Spleen (tissue), 11 donors: ENCODE measurements at regions not wholly inside any gene's neighbourhood (a gene's known extent, or its start where the extent isn't known, plus 50 kb on each side); places are given as distances from the start of the nearest gene placed in this dataset.

Experiments
- DNase-seq: peaks from one replicate; pipeline ENCODE4 v3.0.0-alpha.2; 2020
- H3K27ac ChIP-seq, 8 donors: fragments of 200-600 bp; sonication (generic) in 7 of 8; 1 replicate in 4 of 8; 2 replicates in 4 of 8; pipeline versions ENCODE4 v1.5.0 to v1.8.0; 2016 to 2021; ENCODE audit warnings: inconsistent platforms in 4 of 8, mild to moderate bottlenecking in 4 of 8, moderate library complexity in 1 of 8
- H3K27me3 ChIP-seq, 7 donors: fragments of 200-600 bp; sonication (generic) in 6 of 7; replicated peaks in 1 of 7; 1 replicate in 4 of 7; 2 replicates in 3 of 7; pipeline versions ENCODE4 v1.5.0 to v1.8.0; 2016 to 2021; ENCODE audit warnings: inconsistent platforms in 3 of 7, mild to moderate bottlenecking in 1 of 7
- H3K36me3 ChIP-seq, 6 donors: fragments of 200-600 bp; sonication (generic) in 5 of 6; 1 replicate in 4 of 6; 2 replicates in 2 of 6; pipeline versions ENCODE4 v1.5.0 to v1.8.0; 2016 to 2021; ENCODE audit warnings: inconsistent platforms in 2 of 6
- H3K4me1 ChIP-seq, 6 donors: fragments of 200-600 bp; sonication (generic) in 5 of 6; 1 replicate in 3 of 6; 2 replicates in 3 of 6; pipeline versions ENCODE4 v1.5.0 to v1.8.0; 2016 to 2021; ENCODE audit warnings: inconsistent platforms in 3 of 6
- H3K4me3 ChIP-seq, 8 donors: fragments of 200-600 bp; sonication (generic) in 7 of 8; 1 replicate in 4 of 8; 2 replicates in 4 of 8; pipeline versions ENCODE4 v1.5.0 to v1.8.0; 2016 to 2021; ENCODE audit warnings: inconsistent platforms in 4 of 8, mild to moderate bottlenecking in 4 of 8, moderate library complexity in 2 of 8
- H3K9me3 ChIP-seq, 8 donors: fragments of 200-600 bp; sonication (generic) in 7 of 8; 1 replicate in 4 of 8; 2 replicates in 4 of 8; pipeline versions ENCODE4 v1.5.0 to v1.8.0; 2016 to 2021; ENCODE audit warnings: inconsistent platforms in 4 of 8
- POLR2A ChIP-seq, 3 donors: fragments of 450-650 bp; IDR thresholded peaks; one replicate each; pipeline ENCODE4 v1.5.1; 2017; ENCODE audit warnings: antibody characterized with exemption in 3 of 3, mild to moderate bottlenecking in 1 of 3
- POLR2AphosphoS5 ChIP-seq, 3 donors: sonication (generic); formaldehyde crosslinking; IDR thresholded peaks; one replicate each; pipeline ENCODE4 v1.5.1; 2017; ENCODE audit warnings: antibody characterized with exemption in 3 of 3
- WGBS, 5 donors: extraction: QIAGEN DNeasy Blood & Tissue Kit in 3 of 5; methylation state at CpG; one replicate each; pipeline versions ENCODE4 v1.1.5 to v1.1.7; 2013 to 2018; 5-methylcytosine and 5-hydroxymethylcytosine counted together
- intact Hi-C: fragments of 100-400 bp; cut with DNase I; formaldehyde crosslinking; loops from one replicate; pipeline ENCODE4 v1.15.0; 2023; ENCODE audit warnings: low total_unique reads
- TF ChIP-seq, protein P1 (sequence below), 11 experiments: fragments of 200-600 bp in 7 of 11; fragments of 450-650 bp in 4 of 11; sonication (generic) in 4 of 11; IDR thresholded peaks in 8 of 11; conservative IDR thresholded peaks in 3 of 11; 1 replicate in 7 of 11; 2 replicates in 4 of 11; pipeline versions ENCODE4 v1.4.0 to v1.8.0; 2016 to 2021; ENCODE audit warnings: antibody characterized with exemption in 11 of 11, inconsistent platforms in 4 of 11, mild to moderate bottlenecking in 1 of 11
- donor health status: healthy with polysubstance abuse.
- donor health status: DM: no; HTN: no; CAD: no; lungs with moderate emphysema.
- donor health status: DM: no; HTN: no; CAD: no.
- donor health status: Bipolar disorder and iron deficiency.
- donor health status: healthy.
- donor health status: DM: no; HTN: no; CAD: no.
- donor health status: DM: yes; HTN: yes; CAD: no.

DNA sequence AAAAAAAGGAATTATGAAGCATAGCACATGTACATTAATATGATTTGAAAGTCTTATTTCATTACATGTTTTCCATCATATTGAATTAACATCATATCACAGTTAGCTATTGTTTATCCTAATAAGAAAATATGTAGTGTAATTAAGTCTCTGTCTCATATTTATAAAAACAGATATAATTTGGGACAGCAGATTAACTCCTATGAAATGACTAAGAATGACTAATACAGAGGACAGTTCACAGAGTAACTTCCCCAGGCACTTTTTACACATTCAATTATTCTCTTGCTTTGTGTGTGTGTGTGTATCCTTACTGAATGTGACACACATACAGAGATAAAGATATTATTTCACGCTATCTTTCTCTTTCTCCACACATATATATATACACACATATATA, 2400.9 kb upstream of the C9orf72 start:
- H3K4me3 ChIP-seq = no peak overlapping the region
- intact Hi-C loops = no loop called here
- peaks cover 0 to 8% (median 0%) of the 10 kb centered on the region in 8 donors for H3K9me3 ChIP-seq
- no peaks in the 10 kb centered on the region for H3K4me1 ChIP-seq
- TF ChIP-seq POLR2AphosphoS5 (IDR thresholded peaks at IDR 0.05) = no peak
- TF ChIP-seq, protein P1, sequence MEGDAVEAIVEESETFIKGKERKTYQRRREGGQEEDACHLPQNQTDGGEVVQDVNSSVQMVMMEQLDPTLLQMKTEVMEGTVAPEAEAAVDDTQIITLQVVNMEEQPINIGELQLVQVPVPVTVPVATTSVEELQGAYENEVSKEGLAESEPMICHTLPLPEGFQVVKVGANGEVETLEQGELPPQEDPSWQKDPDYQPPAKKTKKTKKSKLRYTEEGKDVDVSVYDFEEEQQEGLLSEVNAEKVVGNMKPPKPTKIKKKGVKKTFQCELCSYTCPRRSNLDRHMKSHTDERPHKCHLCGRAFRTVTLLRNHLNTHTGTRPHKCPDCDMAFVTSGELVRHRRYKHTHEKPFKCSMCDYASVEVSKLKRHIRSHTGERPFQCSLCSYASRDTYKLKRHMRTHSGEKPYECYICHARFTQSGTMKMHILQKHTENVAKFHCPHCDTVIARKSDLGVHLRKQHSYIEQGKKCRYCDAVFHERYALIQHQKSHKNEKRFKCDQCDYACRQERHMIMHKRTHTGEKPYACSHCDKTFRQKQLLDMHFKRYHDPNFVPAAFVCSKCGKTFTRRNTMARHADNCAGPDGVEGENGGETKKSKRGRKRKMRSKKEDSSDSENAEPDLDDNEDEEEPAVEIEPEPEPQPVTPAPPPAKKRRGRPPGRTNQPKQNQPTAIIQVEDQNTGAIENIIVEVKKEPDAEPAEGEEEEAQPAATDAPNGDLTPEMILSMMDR (IDR thresholded peaks at IDR 0.05 in 8 of 11, conservative IDR thresholded peaks at IDR 0.05 in 3 of 11) = no peak
- TF ChIP-seq POLR2A (IDR thresholded peaks at IDR 0.05) = no peak
- H3K27me3 ChIP-seq = no peaks in the 10 kb centered on the region
- no peak for DNase-seq
- WGBS, 5 donors = 42 to 92% (median 84%) methylated on average over 1 of the region's 1 CpG
- no peaks in the 10 kb centered on the region for H3K36me3 ChIP-seq
- H3K27ac ChIP-seq = no peak overlapping the region

DNA sequence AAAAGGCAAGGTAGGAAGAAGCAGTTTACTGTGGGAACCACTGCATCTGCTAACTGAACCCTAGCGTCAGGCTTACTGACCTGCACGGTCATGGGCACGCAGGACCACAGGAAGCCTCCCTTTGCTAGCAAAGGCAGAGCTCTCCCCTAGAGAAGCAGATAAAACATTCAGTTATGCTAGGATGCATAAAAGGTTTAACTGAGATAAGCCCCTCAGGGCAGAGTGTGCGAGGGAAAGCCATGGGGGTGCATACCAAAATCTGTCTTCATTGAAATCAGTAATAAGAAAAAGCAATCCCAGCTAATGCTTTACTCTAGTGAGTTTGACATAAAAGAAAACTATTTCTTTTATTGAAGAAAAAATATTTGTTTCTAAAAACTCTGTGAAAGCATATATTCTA, 2403.7 kb upstream of the C9orf72 start:
- DNase-seq = no peak
- Histone ChIP-seq H3K9me3 (no peaks in the 10 kb centered on the region), H3K27me3 (no peaks in the 10 kb centered on the region), H3K4me3 (no peak overlapping the region), H3K4me1 (no peaks in the 10 kb centered on the region), H3K27ac (no peak overlapping the region), H3K36me3 (no peaks in the 10 kb centered on the region)
- WGBS, 5 donors = 81 to 92% (median 83%) methylated on average over 4 of the region's 4 CpGs
- TF ChIP-seq POLR2AphosphoS5 (IDR thresholded peaks at IDR 0.05) (no peak), POLR2A (IDR thresholded peaks at IDR 0.05) (no peak)
- TF ChIP-seq, protein P1 (IDR thresholded peaks at IDR 0.05 in 8 of 11, conservative IDR thresholded peaks at IDR 0.05 in 3 of 11) = no peak
- intact Hi-C loops = no loop called here

DNA sequence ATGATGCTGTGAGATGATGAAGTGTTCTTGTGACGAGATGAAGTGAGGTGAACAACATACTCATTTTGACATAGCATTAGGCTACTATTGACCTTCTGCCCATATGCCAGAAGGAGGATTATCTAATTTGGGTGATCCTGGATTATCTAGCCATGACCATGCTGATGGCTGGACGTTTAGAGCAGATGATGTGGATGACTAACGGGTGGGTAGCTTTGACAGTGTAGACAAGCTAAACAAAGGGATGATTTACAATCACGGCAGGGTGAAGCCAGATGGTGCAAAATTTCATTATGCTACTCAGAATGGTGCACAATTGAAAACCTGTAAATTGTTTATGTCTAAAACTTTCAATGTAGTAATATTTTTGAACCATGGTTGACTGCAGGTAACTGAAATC, 2403.4 kb upstream of the ACO1 start:
- no peaks in the 10 kb centered on the region for H3K27me3 ChIP-seq
- H3K27ac ChIP-seq = no peak overlapping the region
- TF ChIP-seq, protein P1 (IDR thresholded peaks at IDR 0.05 in 8 of 11, conservative IDR thresholded peaks at IDR 0.05 in 3 of 11) = no peak
- TF ChIP-seq POLR2A (IDR thresholded peaks at IDR 0.05) = no peak
- TF ChIP-seq POLR2AphosphoS5 (IDR thresholded peaks at IDR 0.05) = no peak
- 60 to 74% (median 65%) methylated on average over 4 of the region's 4 CpGs for WGBS, 5 donors
- H3K4me3 ChIP-seq = no peak overlapping the region
- no peak for DNase-seq
- no peaks in the 10 kb centered on the region for H3K4me1 ChIP-seq
- intact Hi-C loops = no loop called here
- H3K9me3 ChIP-seq = no peaks in the 10 kb centered on the region
- no peaks in the 10 kb centered on the region for H3K36me3 ChIP-seq

DNA sequence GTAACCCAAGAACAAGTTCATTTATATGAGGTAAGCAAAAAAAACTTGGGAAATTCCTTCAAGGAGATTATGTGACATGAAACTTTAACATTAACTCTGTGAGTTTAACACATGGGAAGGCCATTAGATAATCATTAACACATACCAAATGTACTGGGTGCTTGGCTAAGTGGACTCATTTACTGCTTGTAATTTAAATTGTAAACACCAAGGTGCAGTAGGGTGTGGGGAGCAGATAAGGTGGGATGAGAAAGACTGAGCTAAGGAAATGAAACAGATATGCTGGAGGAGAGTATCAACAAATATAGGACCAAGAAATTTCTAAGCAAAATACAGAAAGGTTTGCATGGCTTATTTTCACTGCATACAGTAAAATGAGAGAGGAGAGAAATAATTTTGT, 2384.8 kb upstream of the ACO1 start:
- Histone ChIP-seq H3K4me3 (no peak overlapping the region), H3K27ac (no peak overlapping the region), H3K9me3 (peaks cover 0 to 15% (median 4%) of the 10 kb centered on the region in 8 donors), H3K4me1 (no peaks in the 10 kb centered on the region), H3K36me3 (no peaks in the 10 kb centered on the region), H3K27me3 (no peaks in the 10 kb centered on the region)
- TF ChIP-seq, protein P1 (IDR thresholded peaks at IDR 0.05 in 8 of 11, conservative IDR thresholded peaks at IDR 0.05 in 3 of 11) = no peak
- TF ChIP-seq POLR2AphosphoS5 (IDR thresholded peaks at IDR 0.05) (no peak), POLR2A (IDR thresholded peaks at IDR 0.05) (no peak)
- intact Hi-C loops = no loop called here
- DNase-seq = no peak
